ENCODE measurements at regions not wholly inside any gene's neighbourhood (a gene's known extent, or its start where the extent isn't known, plus 50 kb on each side); places are given as distances from the start of the nearest gene placed in this dataset.

GRCh38 chr10:28840202-28840601, 162.9 kb downstream of the BAMBI start:
- no peak for TF ChIP-seq POLR2A (IDR thresholded peaks at IDR 0.05)
- TF ChIP-seq CTCF (IDR thresholded peaks at IDR 0.05): no peak
- no peak for TF ChIP-seq EP300 (IDR thresholded peaks at IDR 0.05)

Data from tibial nerve (tissue), 4 donors.